ENCODE measurements at regions not wholly inside any gene's neighbourhood (a gene's known extent, or its start where the extent isn't known, plus 50 kb on each side); places are given as distances from the start of the nearest gene placed in this dataset.
A peak's percentile ranks its signal among the peaks of the same experiment; 100 is the strongest.

DNA sequence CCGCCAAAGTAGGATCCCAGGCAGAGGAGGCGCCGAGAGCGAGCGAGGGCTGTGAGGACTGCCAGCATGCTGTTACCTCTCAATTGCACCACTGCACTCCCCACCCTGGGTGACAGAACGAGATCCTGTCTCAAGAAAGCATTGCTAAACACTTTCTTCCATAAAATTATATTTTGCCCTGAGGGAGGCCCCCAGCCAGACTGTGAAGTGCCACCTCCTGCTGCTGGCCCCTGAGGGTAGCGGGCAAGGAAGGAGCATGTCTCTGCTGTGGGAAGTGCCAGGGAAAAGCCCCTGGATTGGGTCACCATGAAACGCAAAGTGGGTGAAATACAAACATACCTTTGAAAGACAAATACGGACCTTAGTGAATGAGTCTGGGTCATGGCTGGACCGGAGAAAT is 78.0 kb upstream of the AMZ2 start (continued):
- TF ChIP-seq ZFX (CRISPR knock-in tag; IDR thresholded peaks at IDR 0.05; ENCODE audit: low read depth), result 0 out of 2 replicates have a peak, but pooled peaks have one; percentile 26
- no peak for TF ChIP-seq ZNF143 (CRISPR knock-in tag; IDR thresholded peaks at IDR 0.05)
- TF ChIP-seq KLF15 (CRISPR knock-in tag; IDR thresholded peaks at IDR 0.05; ENCODE audit: borderline replicate concordance), result no peak; the same call in 1 of the 2 replicates
- TF ChIP-seq, protein P1, sequence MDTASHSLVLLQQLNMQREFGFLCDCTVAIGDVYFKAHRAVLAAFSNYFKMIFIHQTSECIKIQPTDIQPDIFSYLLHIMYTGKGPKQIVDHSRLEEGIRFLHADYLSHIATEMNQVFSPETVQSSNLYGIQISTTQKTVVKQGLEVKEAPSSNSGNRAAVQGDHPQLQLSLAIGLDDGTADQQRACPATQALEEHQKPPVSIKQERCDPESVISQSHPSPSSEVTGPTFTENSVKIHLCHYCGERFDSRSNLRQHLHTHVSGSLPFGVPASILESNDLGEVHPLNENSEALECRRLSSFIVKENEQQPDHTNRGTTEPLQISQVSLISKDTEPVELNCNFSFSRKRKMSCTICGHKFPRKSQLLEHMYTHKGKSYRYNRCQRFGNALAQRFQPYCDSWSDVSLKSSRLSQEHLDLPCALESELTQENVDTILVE (CRISPR knock-in tag; IDR thresholded peaks at IDR 0.05), result no peak
- TF ChIP-seq RFX5 (IDR thresholded peaks at IDR 0.05; ENCODE audit: low read depth, low read length), result no peak
- no peak for TF ChIP-seq ZNF10 (CRISPR knock-in tag; IDR thresholded peaks at IDR 0.05; ENCODE audit: borderline replicate concordance, low read depth)
- TF ChIP-seq, protein P2, sequence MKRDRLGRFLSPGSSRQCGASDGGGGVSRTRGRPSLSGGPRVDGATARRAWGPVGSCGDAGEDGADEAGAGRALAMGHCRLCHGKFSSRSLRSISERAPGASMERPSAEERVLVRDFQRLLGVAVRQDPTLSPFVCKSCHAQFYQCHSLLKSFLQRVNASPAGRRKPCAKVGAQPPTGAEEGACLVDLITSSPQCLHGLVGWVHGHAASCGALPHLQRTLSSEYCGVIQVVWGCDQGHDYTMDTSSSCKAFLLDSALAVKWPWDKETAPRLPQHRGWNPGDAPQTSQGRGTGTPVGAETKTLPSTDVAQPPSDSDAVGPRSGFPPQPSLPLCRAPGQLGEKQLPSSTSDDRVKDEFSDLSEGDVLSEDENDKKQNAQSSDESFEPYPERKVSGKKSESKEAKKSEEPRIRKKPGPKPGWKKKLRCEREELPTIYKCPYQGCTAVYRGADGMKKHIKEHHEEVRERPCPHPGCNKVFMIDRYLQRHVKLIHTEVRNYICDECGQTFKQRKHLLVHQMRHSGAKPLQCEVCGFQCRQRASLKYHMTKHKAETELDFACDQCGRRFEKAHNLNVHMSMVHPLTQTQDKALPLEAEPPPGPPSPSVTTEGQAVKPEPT (CRISPR knock-in tag; IDR thresholded peaks at IDR 0.05; ENCODE audit: low read depth), result no peak
- TF ChIP-seq SIX4 (CRISPR knock-in tag; IDR thresholded peaks at IDR 0.05), result no peak
- TF ChIP-seq KDM5B (CRISPR knock-in tag; IDR thresholded peaks at IDR 0.05; ENCODE audit: borderline replicate concordance), result no peak
- TF ChIP-seq RBM22 (optimal IDR thresholded peaks at IDR 0.05; ENCODE audit: low read length), result no peak

DNA sequence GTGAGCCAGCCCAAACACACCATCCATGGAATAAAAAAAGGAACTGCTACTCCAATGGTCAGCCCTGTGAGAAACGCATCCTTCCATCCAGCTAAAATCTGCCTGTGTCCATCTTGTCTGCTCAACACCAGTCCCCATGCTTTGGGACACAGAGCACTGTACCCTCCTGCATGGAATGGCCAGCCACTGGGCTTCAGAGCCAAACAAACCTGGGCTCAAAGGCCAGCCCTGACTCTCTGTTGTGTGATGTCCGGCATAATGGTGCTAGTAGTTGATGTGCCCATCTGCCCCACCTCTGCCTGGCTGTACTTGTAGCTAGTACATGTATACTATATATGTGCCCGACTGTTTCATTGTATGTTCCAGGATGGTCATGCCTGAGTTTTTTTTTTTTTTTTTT is 77.6 kb upstream of the AMZ2 start:
- Histone ChIP-seq H4K20me1 (ENCODE audit: insufficient read depth, low read length) (no peaks in the 10 kb centered on the region), H3K9me3 (ENCODE audit: low read length) (no peaks in the 10 kb centered on the region), H2AFZ (ENCODE audit: low read length) (no peak overlapping the region), H3K27ac (ENCODE audit: extremely low read length, insufficient read depth, low read length) (no peak overlapping the region), H3K4me2 (ENCODE audit: low read depth, low read length) (peak overlapping the region; percentile 66), H3K9ac (ENCODE audit: insufficient read depth, low read depth, low read length) (no peak overlapping the region; the same call in 1 of the 2 replicates), H3K27me3 (ENCODE audit: control insufficient read depth in 1 of 2, insufficient read depth in 2 of 2, low read length in 2 of 2) (peaks cover 0 to 14% of the 10 kb centered on the region in 2 experiments; a peak in 2 of 5 replicates), H3K79me2 (ENCODE audit: insufficient read depth, low read length) (no peaks in the 10 kb centered on the region), H3K4me3 (replicated peaks in 1 of 3; ENCODE audit: insufficient read depth in 1 of 3, low read depth in 2 of 3, low read length in 3 of 3) (0 out of 6 replicates have a peak overlapping the region, but pooled peaks of 1 of the 3 experiments have one; percentile 23), H3K4me1 (ENCODE audit: insufficient read depth, low read length) (peaks cover 33% of the 10 kb centered on the region), H3K36me3 (replicated peaks in 1 of 2; ENCODE audit: control insufficient read depth in 1 of 2, insufficient read depth in 2 of 2, low read length in 2 of 2) (no peaks in the 10 kb centered on the region)
- CTCF ChIA-PET (ENCODE audit: low intra/inter-chr PET ratio, low total read pairs), result no interaction called here
- no peak for DNase-seq (ENCODE audit: low spot score)
- BruUV-seq (replicated peaks), result no TSS peak
- FAIRE-seq, result no peak
- ATAC-seq, result peak; percentile 75
- POLR2A ChIA-PET, result no interaction called here
- intact Hi-C loops (cut with micrococcal nuclease; ENCODE audit: unreplicated experiment), result no loop called here
- WGBS (ENCODE audit: low lambda C conversion rate), result 8% methylated on average over 3 of the region's 3 CpGs
- in situ Hi-C loops (cut with HindIII; ENCODE audit: extremely low pct_ligation_motif_present, low pct_unique_long_range_greater_than_20kb), result loop anchor here (5.0 to 25.0 kb wide), 2 partner anchors 292 to 592 kb away; no protein-coding TSS in a partner anchor
- TF ChIP-seq, protein P3, sequence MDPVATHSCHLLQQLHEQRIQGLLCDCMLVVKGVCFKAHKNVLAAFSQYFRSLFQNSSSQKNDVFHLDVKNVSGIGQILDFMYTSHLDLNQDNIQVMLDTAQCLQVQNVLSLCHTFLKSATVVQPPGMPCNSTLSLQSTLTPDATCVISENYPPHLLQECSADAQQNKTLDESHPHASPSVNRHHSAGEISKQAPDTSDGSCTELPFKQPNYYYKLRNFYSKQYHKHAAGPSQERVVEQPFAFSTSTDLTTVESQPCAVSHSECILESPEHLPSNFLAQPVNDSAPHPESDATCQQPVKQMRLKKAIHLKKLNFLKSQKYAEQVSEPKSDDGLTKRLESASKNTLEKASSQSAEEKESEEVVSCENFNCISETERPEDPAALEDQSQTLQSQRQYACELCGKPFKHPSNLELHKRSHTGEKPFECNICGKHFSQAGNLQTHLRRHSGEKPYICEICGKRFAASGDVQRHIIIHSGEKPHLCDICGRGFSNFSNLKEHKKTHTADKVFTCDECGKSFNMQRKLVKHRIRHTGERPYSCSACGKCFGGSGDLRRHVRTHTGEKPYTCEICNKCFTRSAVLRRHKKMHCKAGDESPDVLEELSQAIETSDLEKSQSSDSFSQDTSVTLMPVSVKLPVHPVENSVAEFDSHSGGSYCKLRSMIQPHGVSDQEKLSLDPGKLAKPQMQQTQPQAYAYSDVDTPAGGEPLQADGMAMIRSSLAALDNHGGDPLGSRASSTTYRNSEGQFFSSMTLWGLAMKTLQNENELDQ (CRISPR knock-in tag; IDR thresholded peaks at IDR 0.05; ENCODE audit: borderline replicate concordance), result no peak
- TF ChIP-seq WIZ (CRISPR knock-in tag; IDR thresholded peaks at IDR 0.05), result no peak
- TF ChIP-seq ZNF138 (CRISPR knock-in tag; IDR thresholded peaks at IDR 0.05; ENCODE audit: low read depth), result no peak
- TF ChIP-seq ZNF292 (CRISPR knock-in tag; IDR thresholded peaks at IDR 0.05; ENCODE audit: borderline replicate concordance, low read depth), result no peak
- no peak for TF ChIP-seq ZNF879 (CRISPR knock-in tag; IDR thresholded peaks at IDR 0.05)
- TF ChIP-seq ZBTB20 (CRISPR knock-in tag; IDR thresholded peaks at IDR 0.05; ENCODE audit: borderline replicate concordance, low read depth), result no peak
- TF ChIP-seq SCMH1 (CRISPR knock-in tag; IDR thresholded peaks at IDR 0.05; ENCODE audit: borderline replicate concordance), result no peak
- TF ChIP-seq HNRNPK (IDR thresholded peaks at IDR 0.05; ENCODE audit: low read depth, low read length, poor library complexity, severe bottlenecking), result no peak
- no peak for TF ChIP-seq HDAC2 (CRISPR knock-in tag; IDR thresholded peaks at IDR 0.05)

Data from HepG2 (cell line).